ENCODE measurements at regions not wholly inside any gene's neighbourhood (a gene's known extent, or its start where the extent isn't known, plus 50 kb on each side); places are given as distances from the start of the nearest gene placed in this dataset.

DNA sequence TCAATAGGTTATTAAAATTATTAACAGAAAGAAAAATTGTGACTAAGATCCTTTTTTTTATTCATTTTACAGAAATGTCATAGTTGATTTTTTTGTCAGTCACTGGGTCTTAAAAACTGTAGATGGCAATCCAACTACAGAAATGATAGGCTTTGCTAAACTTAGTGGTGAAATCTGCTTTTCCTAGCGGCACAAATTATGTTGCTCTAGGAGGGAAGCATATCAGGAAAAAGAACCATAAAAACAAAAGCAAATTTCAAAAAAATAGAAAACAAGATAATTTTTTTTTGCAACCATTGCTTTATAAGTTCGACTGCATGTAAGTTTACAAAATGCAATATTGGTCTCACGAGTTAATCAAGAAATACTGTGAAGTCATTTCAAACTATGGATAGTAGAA lies 443.5 kb upstream of the IGFBP7 start:
- no peak for DNase-seq

GRCh38 chr4:57550198-57550597 lies 440.0 kb upstream of the IGFBP7 start:
- no peak for DNase-seq

- DNase-seq: no peak
These were observed 438.7 kb upstream of the IGFBP7 start for GRCh38 chr4:57548856-57549255.

DNA sequence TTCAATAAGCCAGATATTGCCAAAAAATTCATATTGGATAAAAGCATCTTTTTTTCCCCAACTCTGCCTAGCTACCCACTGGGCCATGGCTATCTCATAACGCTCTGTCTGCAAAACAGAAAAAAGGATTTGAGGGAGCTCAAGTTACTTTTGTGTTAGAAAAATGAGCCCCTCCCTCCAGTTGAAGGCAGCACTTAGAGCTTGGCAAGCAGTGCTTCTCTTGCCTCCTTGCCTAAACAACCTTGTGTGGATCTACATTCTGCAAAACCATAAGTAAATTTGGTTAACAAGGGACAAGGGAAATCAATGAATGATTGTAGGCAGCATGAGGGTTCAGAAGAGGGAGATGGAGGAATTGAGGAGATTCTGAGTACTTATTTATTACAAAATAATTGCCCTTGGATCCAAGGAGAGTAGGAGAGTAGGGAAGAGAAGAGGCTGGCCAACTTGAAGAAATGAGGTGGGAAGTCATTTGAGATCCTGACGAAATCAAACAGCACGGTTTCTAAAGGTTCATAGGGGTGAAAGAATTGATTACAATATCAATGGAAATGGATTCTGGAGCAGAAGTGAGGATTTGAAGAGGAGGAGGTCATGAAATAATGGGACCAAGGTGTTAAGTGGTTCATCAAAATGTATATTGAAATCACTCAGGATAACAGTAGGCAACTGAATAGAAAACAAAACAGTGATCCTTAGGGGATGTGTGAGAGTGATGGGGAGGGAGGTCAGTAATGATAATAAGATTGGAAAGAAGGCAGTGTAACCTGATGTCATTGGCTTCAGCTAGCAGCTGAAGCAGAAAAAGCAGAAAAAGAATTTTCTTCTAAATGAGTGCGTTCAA lies 434.8 kb upstream of the IGFBP7 start:
- DNase-seq: no peak

DNA sequence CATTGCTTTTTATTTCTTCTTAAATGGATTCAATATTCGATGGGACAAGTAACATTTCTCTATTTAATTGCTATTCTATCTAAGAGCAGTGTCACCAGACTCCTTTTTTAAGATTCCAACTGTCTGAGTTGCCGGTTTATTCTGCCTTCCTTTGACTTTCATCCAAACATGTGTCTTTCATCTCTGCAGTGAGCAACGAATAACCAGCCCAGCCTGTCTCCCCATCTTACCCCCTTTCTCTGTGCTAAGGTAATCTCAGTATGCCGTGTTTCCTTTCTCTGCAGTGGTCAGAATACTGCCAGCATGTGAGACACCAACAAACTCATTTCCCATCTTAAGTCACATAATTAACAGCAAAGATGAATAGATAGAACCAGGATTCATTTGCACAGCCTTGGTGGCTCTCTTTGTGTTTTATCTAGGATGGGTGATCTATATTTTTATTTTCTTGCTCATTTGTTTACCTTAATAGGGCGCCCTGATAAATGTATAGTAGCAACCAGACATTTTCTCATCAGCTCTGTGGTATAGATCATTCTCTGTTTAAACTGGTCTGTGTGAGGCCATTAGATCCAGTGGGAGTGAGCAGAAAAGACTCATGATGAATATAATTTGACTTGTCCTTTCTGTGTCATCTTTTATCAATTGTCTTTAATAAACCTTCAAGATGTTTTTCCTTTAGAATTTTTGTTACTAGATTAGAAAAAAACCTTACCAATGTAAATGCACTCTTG lies 394.8 kb upstream of the IGFBP7 start:
- no peak for DNase-seq

DNA sequence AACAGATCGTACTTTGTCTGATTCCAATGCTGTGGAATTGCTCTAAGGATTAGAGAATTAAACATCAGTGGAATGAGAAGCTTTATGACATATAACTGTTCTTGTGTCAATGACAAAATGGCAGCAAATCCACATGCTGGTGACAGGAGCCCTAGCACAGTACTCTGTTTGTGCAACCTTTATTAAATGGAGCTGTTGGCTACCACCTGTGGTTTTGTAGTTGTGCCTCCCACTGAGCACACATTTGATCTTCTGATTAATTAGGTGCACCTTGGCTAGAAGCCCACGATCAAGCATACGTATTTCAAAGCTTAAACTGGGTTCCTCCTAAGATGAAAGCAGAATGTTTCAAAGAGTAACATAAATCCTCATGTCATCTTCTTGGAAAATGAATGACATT lies 394.0 kb upstream of the IGFBP7 start:
- DNase-seq: no peak

DNA sequence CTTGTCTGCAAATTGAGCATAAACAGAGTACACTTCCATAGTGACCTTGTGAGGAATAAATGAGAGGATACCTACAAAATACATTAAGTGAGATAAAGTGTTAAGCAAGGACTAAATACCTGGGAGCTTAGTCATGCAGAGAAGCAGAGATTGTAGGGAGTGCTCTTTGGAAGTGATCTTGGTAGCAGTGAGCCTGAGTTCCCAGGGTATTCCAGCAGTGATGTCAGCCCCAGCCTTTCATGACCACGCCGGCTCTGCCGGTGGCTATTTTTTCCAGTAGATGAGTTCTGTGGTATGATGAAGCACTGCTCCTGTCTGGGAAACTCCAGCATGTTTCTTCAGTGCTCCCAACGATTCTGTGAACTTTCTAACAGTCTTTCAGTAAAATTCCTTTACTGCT lies 391.5 kb upstream of the IGFBP7 start:
- no peak for DNase-seq

GRCh38 chr4:57499786-57500185 lies 389.6 kb upstream of the IGFBP7 start:
- DNase-seq: no peak

GRCh38 chr4:57498251-57498650 lies 388.1 kb upstream of the IGFBP7 start:
- no peak for DNase-seq

- DNase-seq: no peak
These were observed 386.7 kb upstream of the IGFBP7 start for GRCh38 chr4:57496697-57497471.

DNA sequence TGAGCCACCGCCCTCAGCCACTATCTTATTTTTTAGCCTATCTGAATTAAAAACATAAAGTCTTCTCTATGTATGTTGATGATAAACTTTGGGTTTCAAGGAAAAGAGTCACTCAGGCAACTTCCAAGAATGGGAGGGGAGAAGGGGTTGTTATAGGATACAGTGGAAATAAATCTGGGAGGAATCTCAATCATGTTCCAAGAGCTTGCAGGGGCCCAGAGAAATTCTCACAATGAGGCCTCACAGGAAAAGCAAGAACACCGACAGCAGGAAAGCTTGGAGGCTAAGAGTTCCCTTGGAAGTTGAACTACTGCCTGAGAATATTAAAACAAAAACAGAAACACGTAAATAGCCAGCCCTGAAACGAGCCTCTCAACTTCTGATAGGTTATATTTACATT lies 384.6 kb upstream of the IGFBP7 start:
- no peak for DNase-seq

- DNase-seq: no peak
These were observed 382.2 kb upstream of the IGFBP7 start for GRCh38 chr4:57492251-57492878.

DNA sequence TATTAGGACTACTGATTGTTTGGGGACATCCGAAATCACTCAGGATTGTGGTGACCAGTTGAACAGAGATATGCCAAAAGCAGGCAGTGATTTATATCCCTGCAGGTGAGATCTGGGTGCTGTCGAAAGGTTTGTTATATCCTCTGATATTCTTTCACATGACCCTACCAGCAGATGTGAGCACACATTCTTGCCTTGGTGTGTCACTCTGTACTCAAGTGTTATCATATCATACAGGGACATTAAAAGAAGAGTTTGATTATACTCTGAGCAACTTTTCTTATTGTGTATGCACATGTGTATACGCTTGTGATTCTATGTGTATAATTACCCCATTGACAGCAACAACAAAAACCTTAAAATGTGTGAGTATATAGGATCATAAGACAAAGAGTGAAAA lies 381.2 kb upstream of the IGFBP7 start:
- no peak for DNase-seq

DNA sequence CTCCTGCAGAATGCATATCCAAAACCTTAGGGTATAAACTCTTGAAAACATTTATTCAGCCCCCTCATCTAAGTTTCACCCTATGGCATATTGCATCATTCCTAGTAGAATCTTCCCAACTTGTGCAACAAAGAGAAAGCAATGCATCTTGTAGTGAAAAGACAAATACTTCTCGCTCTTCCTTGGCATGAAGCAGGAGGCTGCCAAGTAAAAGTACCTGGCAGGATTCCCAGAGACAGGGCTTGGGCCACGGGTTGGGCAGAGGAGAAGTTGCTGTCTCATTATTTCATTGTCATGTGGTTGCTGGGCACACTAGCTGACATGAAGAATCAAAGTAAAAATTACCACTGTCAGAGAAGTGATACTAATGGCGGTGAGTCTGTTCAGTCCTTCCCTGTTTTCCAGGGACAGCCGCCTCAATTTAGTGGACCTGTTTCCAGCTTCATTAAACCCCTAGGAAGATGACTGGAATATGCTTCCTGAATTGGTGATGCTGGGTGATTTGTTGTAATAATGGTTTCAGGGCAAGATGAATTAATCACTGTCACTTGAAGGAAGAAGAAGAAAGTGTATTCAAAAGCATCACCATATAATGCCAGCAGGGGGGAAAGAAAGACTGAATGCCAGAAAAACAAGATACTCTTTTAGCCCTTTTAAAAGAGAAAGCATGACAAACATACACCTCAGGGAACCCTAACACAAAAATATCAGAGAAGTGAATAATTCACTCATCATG lies 380.5 kb upstream of the IGFBP7 start:
- DNase-seq: no peak

DNA sequence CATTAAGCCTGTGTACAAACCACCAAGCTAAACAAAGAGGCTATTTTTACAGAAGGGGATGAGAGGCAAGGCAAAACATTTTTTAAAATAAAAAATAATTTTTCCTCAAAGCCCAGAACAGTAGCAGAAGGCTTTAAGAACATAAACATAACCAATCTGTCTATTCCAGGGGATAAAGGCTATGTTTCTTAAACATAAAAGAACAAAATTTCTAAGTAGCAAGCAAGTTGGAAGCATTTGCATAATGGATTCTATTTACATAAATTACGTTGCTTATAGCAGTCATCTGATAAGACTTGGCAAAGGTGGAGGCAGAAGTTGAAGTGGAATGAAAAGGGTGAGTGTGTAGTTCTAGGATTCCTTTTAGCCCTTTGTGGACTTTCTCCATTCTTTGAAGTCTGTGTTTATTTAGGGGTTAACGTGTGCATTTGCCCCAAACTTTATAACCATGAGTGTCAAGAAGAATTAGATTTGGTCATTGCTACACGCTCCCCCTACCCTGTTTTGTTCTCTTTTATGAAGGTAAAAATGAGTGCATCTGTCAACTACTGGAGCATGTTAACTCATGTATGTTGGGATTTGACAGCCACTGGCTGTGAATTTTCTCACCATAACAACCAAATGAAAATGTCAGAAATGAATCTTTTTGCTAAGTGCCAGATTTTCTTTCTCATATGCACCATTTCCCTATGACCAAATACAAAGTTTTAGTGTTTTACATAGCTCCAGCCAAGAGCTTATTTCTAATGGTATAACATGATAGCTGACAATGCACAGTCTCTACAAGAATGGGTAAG lies 378.4 kb upstream of the IGFBP7 start:
- DNase-seq: no peak

GRCh38 chr4:57475424-57475823 lies 365.2 kb upstream of the IGFBP7 start:
- DNase-seq: no peak

GRCh38 chr4:57465321-57466056 lies 355.3 kb upstream of the IGFBP7 start:
- no peak for DNase-seq

GRCh38 chr4:57462843-57463242 lies 352.7 kb upstream of the IGFBP7 start:
- DNase-seq: no peak

DNA sequence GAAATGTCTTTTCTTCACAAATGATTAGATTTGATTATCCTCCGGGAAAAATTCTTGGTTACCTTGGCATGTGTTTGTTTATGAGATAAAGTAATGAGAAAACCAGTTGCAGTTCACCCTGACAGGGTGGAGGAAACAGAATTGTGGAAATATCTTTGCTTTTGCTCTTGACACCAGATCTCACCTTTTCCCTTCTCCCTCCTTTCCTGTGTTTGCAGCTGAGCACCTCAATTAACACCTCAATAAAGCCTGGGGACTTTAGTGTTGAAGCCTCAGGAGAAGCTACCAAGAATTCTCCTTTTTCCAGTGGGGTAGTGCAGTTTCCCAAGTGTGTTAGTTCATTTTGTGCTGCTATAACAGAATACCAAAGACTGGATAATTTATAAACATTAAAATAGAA lies 350.8 kb upstream of the IGFBP7 start:
- DNase-seq: no peak

DNA sequence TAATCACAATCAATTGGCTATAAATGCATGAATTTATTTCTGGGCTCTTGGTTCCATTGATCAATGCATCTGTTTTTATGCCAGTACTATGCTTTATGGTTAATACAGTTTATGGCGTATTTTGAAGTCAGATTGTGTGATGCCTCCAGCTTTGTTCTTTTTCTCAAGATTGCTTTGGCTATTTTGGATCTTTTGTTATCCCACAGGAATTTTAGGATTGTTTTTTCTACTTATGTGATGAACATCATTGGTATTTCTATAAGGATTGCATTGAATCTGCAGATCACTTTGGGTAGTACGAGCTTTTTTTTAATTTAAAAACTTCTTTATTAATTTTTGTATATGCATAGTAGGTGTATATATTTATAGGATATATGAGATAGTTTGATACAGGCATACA lies 338.7 kb upstream of the IGFBP7 start:
- no peak for DNase-seq

GRCh38 chr4:57448452-57448851 lies 338.3 kb upstream of the IGFBP7 start:
- DNase-seq: no peak
